NCI-H2196 (cell line): ENCODE measurements at regions not wholly inside any gene's neighbourhood (a gene's known extent, or its start where the extent isn't known, plus 50 kb on each side); places are given as distances from the start of the nearest gene placed in this dataset.

Experiments used
- DNase-seq: peaks from one replicate; lab custom pipeline; 2025; ENCODE audit not compliant: unreplicated experiment; lab: John Stamatoyannopoulos, UW

DNA sequence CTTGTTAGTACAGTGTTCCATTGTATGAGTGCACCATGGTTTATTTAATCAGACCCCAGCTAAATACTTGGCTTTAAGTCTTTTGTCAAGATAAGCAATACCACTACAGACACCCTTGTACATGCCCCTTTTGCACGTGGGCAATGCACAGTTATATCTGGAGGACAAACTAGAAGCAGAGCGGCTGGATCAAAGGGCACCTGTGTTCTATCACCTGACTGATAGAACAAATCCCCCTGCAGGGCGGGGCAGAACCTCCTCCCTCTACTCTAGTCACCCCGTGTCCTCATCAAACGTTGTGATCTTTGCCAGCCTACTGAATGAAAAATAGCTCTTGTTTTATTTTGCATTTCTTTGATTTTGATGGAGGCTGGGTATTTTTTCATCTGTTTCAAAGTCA lies 314.9 kb downstream of the TLE3 start:
- DNase-seq, result no peak

DNA sequence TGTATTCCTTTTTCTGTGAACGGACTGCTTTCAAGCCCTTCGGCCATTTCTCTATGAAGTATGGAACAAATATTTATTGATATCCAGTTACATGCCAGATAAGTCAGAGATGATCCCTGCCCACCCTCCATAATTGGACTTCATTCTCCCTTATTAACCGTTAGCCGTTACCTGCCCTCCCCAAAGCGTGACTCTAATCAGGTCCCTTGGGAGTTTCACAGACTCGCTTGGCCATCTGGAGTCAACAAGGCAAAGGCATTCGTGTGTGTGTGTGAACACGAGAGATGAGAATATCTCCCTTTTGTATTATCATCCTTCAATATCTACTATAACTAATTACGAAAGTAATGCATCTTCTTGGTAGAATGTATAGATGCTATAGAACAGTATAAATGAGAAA lies 314.5 kb downstream of the TLE3 start:
- no peak for DNase-seq

DNA sequence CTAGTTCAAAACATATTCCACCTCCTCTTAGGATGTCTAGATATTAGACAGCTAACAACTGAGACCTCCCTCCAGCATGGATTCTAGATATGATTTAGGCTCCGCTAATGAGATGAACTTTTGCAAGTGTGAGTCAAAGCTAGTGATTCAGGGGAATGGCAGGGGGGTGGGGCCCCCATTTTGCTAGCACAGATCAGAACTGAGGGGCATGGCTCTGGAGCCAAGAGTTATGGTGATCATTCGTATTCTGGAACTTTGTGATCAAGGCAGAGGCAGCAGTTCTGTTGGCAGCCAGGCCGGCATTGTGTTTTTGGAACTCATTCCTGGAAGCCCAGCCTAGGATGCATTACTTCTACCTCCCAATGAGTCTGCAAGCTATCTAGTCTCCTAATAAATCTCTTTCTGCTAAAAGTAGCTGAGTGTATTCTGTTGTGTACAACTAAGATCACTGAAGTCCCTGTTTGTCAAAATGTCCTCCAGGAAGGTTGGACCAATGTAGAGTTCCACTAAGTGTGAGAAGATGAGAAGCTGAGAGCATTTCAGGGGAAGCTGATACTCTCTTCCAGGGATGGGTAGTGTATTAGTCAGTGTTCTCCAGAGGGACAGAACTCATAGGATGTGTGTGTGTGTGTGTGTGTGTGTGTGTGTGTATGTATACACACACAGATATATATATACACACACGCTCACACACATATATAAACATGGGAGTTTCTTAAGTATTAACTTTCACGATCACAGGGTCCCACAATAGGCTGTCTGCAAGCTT lies 312.7 kb downstream of the TLE3 start:
- no peak for DNase-seq

DNA sequence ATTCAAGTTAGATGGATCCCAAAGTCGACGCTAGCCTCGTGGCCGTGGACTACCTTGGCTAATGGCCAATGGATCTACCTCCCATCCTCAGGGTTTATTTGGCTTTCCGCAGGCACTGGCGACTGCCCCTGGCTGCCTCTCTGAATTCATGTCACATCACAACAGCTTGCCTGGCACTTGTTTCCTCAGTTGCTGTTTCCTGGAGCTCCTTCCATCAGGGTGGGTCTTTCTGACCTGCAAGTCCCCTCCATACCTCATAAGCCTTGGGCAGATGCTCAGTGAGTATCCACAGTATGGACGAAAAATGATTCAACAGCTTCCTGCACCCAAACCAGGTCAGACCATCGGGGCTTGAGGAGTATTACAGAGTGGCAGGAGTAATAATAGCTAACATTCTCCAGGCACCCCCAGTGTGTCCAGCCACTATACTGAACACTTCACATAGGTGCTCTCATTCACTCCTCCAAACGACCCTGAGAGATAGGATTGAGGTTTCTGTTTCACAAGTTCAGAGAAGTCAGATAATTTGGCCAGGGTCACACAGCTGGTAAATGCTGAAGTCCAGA lies 311.5 kb downstream of the TLE3 start:
- no peak for DNase-seq

DNA sequence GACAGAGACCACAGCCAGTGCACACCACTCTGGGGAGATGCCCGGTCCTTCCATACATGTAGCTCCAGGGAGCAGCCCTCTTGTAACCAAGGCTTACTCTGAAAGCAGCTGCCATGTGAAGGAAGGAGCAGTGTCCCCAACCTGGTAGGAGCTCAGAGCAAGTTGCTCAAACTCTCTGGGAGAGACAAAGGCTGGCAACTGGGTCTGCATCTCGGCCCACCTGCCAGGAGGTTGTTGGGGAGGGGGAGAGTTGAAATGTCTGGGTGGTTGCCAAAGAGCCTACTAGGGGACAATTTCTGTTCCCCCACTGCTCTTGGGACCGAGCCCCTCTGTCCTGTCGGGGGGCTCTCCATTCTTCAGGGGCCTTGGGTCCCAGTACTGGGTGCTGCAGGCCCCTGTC lies 309.9 kb downstream of the TLE3 start:
- DNase-seq, result no peak

DNA sequence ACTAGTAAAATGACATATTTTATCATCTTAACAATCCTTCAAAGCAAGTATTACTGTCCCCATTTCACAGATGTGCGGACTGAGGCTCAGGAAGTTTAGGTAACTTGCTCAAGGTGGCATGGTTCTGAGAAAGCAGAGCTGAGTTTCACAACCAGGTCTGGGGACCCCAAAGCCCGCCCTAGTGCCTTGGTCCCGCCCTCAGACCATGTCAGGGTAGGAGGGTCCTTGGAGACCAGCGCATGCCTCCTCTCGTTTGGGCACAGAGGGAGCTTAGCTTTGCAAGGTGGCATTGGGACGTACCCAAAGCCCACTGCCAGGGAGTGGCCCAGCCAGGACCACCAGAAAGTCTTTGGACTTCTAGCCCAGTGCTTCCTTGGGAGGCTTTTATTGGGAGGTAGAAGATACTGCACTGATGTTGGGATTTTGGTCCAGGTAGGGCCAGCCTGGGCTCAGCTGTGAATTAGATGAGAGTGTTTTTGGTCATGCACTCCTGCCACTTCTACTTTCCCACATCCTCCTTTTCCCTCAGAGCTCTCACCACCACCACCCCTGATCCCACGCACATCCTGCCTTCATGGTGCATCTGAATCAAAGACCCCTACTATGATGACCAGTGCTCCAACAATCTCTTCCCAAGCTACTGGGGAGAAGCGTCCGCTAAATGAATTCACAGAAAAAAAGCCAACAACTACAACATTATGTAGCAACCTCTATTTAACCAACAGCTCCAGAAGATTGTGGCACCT lies 307.9 kb downstream of the TLE3 start:
- DNase-seq, result no peak

DNA sequence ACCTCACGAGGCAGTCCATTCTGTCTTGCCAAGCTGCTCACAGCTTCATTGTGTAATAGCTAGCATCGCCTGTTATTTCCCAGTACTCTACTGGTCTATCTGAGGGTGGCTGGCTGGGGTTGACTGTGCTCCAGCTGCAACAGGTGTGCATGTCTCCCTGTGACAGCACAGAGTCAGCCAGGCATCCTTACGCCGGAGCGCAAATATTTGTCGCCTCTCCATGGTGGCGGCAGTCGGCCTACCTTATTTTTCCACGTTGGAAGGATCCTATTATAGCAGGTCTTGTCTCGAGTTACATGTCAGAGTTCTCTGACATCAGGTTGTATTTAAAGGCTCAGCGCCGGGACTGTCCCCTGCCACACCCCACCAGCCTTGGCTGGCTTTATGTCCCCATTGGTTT lies 307.1 kb downstream of the TLE3 start:
- DNase-seq, result no peak

DNA sequence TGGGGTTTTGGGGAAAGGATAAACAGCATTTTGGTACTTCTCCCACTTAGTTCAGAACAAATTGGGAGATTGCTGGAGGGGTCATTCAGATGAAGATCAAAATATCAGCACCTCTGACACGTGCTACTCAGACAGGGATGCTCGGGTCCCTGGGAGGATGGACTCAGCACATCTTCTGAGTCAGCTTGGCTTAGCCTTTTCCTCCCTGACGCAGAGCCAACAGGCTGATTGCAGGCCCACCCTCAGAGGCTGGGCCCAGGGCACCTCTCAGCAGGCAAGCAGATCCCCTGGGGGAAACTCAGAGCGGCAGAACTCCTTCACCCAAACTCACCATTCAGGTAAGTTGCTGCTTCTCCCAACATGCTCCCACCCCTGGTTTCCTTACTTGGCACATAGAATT lies 304.9 kb downstream of the TLE3 start:
- DNase-seq, result no peak

DNA sequence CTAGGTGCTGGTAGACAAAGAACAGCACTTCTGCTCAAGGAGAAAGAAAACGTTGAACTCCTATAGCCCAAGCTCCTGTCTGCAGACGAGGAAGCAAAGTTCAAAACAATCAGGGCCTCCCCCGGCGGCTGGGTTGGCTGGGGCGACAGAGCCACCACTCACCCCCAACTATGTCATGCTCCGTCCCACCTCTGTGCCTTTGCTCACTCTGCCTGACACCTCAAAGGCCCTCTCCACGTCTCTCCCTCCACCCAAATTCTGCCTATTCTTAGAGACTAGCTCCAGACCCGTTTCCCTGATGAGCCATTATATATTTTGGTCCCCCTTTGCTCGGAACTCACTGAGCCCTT lies 304.3 kb downstream of the TLE3 start:
- DNase-seq, result no peak

DNA sequence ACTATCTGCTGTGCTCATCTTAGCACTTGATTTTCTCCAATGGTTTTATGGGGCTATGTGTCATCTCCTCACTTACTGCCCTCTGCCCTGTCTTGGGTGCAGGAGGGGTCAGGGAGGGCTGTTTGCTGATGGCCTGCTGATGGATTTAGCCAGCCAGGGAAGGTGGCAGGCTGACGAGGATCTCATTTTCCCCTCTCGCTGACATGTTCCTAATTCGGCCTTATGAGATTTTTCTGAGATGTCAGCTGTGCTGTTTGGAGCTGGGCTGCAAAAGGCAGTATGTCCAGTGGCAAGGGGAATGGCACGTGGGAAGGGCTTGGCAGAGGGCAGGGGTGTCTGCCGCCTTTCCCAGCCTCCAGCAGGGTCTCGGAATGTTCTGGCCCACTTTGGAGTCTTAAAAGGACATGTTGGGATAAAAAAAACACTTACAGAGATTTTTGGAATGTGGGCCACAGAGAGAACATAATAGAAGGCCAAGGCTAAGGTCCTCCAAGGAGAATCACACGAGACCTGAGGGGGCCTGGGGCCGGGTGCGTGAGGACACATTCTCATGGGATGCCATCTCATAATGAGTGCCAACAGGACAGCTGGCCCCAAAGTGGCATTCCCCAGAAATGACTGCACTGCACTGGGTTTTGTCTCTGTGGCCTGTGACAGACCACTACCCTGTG lies 303.8 kb downstream of the TLE3 start:
- DNase-seq, result no peak

DNA sequence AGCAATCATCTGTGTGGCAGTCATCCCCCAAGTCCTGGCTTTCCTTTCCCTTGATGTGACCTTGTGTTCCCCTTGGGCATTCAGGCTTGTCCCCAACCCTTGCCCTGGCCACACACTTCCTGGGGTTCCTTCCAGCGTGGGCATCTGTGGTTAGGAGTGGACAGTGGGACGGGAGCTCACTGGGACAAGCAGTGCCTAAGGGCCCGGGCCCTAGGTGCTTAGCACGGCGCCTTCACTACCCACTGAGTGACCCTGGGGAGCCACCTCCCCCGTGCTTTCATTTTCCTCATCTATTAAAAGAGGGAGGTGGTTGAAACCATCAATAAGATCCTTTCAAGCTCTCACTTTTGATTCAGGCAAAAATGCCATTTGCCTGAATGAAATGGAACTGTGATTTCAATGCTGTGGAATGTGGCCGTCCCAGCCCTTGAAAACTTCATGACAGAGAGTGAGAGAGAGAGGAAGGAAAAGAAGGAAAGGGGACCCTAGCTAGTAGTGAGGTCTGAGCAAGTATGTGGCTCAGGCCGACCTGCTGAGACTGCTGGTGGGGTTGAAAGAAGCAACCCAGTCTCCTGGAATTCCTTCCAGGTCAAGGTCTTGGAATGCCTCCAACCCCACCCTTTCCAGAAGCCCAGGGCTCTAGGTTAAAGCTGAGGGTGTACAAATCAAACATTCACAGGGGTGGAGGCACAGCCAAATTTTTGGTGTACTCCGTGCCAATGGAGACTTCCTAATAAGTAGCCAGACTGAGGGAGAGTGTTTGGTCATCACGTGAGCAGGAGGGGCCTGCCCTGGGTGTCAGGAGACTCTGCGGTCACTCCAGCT lies 302.9 kb downstream of the TLE3 start:
- no peak for DNase-seq

DNA sequence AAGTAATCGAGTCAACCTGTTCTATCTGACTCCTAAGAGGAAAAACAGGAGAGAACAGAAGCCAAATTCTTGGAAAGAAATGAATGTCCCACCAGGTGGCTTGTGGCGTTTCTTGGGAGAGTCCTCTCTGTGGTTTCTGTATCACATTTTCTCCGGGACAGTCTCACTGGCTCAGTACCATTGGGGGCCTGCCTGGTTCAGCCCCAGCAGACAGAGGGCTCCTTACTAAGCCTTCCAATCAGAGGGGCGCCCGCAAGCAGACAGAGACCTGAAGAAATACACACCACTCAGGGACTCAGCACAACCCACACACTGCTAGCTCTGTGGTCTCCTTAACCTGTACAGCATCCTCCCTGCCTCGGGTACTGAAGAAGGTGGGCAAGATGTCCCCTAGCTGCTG lies 302.1 kb downstream of the TLE3 start:
- no peak for DNase-seq

DNA sequence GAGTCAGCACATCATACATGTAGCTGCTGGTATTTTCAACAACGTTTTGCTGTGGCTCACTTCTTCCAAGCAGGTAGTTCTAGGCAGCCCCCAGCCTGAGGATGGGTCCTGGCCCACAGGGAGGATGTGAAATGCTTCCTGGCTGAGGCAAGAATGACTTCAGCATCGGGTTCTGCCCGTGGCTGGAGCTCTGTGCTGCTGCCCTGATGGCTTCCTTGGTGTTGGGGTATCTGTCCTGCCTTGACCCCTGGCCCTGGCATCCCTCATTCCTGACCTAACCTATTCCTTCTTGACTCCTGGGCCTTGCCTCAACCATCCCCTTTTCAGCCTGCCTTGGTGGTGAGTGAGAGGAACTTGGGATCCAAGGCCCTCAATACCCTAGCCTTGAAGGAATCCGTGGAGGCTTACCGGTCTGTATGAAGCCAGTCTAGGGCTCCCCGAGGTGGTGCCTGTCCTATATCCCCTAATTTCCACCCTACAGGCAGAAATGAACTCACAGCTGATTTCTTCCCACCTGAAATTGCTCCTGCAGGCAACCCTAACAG lies 300.6 kb downstream of the TLE3 start:
- no peak for DNase-seq

DNA sequence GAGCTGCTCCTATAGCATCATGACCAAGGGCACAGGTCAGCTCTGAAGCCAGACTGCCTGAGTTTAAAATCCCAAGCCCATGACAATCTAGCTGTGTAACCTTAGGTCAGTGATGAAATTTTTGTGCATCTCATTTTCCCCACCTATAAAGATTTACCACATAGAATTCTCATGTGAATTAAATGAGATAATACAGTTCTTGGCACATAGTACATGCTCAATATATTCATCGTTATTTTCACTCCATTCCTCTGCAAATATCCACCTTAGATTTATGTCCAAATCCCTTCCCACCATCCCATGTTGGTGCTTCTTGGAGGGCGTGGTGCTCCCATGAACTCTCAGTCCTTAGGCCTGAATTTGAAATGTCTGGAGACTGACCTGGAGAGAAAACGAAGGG lies 300.1 kb downstream of the TLE3 start:
- no peak for DNase-seq

DNA sequence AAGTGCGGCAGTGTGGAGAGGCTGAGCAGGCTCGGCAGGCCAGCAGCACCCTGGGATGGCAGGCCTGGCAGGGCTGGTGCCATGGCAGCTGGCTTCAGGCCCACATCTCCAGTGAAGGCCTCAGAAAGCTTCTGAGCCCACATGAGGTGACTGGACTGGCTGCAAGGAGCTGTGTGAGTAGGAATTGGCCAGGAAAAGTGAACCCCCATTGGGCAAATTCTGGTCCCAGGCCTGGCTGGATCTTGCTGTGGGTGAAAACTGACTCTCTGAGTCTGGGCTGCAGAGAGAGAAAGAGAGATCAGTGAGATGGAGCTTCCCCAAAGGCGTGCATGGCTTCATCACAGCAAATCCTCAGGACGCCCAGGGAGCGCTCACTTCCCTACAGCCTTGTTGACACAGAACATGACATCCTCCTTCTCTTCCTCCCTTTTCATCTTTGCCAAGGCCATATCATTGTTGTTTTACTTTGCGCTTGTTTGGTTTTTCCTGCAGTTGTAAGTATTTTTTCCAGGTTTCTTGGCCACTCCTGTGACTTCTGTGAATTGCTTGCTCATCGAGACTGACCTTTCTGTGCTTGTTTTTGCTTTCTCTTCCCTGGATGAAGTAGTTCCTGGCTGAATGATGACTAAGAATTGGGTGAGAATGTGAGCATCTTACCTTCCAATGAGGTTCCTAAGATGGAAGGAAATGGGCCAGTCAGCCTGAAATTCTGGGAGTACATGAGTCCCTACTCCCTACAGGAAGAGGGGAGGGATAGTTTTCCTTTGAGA lies 299.1 kb downstream of the TLE3 start:
- no peak for DNase-seq

DNA sequence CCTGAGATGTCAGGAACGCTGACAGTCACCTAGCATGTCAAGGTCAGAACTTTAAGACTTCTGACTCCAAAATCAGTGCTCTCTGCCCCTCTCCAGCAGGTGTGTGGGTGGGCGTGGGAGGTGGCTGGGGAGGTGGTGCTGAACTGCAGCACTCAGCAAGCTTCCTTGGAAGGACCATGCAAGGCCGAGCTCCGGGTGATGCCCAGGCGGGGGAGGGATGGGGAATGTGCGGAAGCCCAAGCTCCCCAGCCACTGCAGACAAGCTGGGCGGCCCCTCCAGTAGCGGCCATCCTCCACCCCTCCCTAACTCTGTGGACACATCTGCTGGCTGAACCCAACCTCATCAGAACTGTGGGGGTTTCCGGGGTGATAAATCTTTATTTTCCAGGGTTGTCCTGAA lies 296.6 kb downstream of the TLE3 start:
- DNase-seq, result no peak

DNA sequence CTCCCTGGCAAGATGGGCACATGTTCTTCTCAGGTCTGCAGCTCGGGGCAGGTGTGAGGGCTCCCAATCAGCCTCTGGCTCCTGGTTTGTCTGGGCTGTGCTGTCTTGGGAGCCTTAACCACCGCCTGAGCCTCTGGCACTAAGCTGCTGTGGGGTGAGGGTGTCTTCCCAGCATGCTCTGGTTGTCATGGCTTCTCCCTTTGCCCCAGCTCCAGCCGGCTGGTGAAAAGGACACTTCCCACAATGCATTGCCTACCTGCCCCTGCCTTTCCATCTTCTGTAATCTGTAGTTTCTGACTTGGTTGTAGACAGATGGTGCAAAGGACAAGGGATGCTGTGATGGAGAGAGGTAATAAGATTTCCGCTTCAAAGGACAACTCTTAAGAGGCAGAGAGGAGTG lies 295.3 kb downstream of the TLE3 start:
- no peak for DNase-seq

DNA sequence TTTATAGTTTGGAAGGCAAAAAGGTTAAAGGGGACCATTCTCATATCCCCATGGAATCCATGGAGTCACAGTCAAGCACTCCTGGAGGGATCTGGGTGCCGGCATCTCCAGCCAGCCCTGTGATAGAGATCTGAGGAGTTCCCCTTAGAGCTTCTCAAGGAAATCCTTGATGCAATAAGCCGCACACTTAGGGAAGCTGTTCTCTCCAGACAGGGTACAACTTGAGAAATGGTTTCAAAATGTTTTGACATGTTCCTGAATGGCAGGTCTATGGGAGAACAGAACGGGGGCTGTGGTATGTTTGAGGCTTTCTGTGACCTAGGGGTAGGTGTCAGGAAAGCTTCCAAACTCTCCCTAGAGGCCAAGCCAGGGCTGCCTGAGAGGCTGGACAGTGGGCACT lies 292.9 kb downstream of the TLE3 start:
- no peak for DNase-seq

DNA sequence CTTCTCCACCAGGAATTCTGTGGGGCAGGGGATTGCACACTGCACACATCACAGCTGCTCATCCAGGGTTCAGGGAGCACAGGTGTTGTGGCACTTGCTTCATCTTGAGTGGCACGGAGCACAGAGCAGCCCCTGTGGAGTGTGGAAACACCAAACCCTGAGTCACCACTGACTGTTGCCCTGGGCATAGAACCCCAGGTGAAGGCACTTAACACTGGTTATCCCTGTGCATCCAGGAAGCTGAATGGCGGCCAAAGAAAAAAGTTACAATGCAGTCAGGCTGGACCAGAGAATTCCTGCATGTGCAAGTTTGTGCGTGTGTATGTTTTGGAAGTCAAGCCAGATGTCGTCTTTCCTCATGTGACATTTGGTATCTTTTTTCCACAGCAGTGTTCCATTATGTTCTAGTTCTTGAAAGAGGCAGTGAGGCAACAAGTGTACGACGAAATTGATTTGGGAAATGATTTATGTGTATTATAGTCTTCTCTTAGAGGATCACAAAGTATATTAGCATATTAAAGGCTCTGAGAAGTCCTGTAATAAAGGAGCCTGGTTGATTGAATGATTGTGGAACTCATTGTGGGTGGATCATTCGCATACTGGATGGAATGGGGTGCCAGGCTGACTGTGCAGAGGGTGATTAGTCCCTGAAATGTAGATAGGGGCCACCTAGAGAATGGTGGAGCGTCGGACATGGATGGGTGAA lies 292.3 kb downstream of the TLE3 start:
- DNase-seq, result no peak
